OCI-LY1 (cell line): ENCODE measurements at regions not wholly inside any gene's neighbourhood (a gene's known extent, or its start where the extent isn't known, plus 50 kb on each side); places are given as distances from the start of the nearest gene placed in this dataset.
"Not testable (repeated sequence)": the region's sequence is repeated elsewhere in the genome, so short reads cannot be mapped to it uniquely, and the experiment has no call there.

Source experiments
- EZH2 ChIP-seq: fragments of 200-600 bp; sonication (generic), shearing (Covaris generic); IDR thresholded peaks from 2 replicates; pipeline ENCODE4 v1.8.0; 2017; ENCODE audit warnings: borderline replicate concordance, mixed run types, mild to moderate bottlenecking, antibody characterized with exemption, low read length, moderate library complexity, mixed read lengths
- TF ChIP-seq, protein P1 (sequence below): fragments of 200-600 bp; sonication (generic), shearing (Covaris generic); IDR thresholded peaks from 2 replicates; pipeline ENCODE4 v1.5.1; 2017; ENCODE audit warnings: mild to moderate bottlenecking, antibody characterized with exemption, low read length, moderate library complexity, mixed read lengths

DNA sequence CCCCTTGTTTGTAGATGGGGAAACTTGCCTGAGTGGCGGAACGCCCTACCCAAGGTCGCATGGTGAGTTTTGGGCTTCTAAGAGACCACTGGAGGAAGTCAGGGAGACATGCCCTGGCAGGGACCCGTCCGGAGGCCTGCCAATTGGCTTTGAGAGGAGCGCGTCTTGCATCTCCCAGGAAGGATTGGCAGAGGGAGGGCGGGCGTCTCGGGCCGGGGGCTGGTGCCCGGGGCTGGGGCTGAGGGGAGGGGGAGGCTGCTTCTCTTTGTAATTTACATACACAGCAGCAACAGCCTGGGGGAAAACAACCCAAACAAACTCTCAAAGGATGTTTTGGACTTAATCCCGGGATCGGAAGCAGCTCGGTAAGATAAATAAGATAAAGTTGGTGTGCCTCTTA, 110.5 kb downstream of the NPIPA7 start:
- TF ChIP-seq, protein P1, sequence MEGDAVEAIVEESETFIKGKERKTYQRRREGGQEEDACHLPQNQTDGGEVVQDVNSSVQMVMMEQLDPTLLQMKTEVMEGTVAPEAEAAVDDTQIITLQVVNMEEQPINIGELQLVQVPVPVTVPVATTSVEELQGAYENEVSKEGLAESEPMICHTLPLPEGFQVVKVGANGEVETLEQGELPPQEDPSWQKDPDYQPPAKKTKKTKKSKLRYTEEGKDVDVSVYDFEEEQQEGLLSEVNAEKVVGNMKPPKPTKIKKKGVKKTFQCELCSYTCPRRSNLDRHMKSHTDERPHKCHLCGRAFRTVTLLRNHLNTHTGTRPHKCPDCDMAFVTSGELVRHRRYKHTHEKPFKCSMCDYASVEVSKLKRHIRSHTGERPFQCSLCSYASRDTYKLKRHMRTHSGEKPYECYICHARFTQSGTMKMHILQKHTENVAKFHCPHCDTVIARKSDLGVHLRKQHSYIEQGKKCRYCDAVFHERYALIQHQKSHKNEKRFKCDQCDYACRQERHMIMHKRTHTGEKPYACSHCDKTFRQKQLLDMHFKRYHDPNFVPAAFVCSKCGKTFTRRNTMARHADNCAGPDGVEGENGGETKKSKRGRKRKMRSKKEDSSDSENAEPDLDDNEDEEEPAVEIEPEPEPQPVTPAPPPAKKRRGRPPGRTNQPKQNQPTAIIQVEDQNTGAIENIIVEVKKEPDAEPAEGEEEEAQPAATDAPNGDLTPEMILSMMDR = not testable (repeated sequence)
- not testable (repeated sequence) for TF ChIP-seq EZH2
